WTC11 (cell line): ENCODE measurements at regions not wholly inside any gene's neighbourhood (a gene's known extent, or its start where the extent isn't known, plus 50 kb on each side); places are given as distances from the start of the nearest gene placed in this dataset.

Experiments used
- ATAC-seq: fragments of 200-7000 bp; cut with Tn5 transposase; 2 replicates; pipeline ENCODE4 v1.10.0; 2021; ENCODE audit warnings: mild to moderate bottlenecking, moderate library complexity
- CTCF ChIA-PET: fragments of 300-600 bp; sonication (Branson Sonifier 250); formaldehyde crosslinking; loops from one replicate; lab custom pipeline; 2021; ENCODE audit warnings: antibody characterized with exemption; lab: Charles Lee
- POLR2A ChIA-PET: fragments of 350-600 bp; sonication (Branson Sonifier 250); formaldehyde crosslinking; loops from one replicate; lab custom pipeline; 2021; ENCODE audit warnings: antibody characterized with exemption; lab: Charles Lee
- DNase-seq: peaks from one replicate; pipeline ENCODE4 v3.0.0; 2021; ENCODE audit warnings: low spot score
- H3K27ac Mint-ChIP-seq: 2 replicates; pipeline ENCODE4 v1.8.0; 2021; ENCODE audit warnings: mixed read lengths
- H3K27me3 Mint-ChIP-seq: 2 replicates; pipeline ENCODE4 v1.8.0; 2021; ENCODE audit warnings: low read depth, mild to moderate bottlenecking, moderate library complexity, mixed read lengths
- H3K36me3 Mint-ChIP-seq: 2 replicates; pipeline ENCODE4 v1.8.0; 2021; ENCODE audit warnings: mixed read lengths
- H3K4me1 Mint-ChIP-seq: 2 replicates; pipeline ENCODE4 v1.8.0; 2022; ENCODE audit warnings: mixed read lengths
- H3K4me3 Mint-ChIP-seq: 2 replicates; pipeline ENCODE4 v1.8.0; 2021; ENCODE audit warnings: mild to moderate bottlenecking, moderate library complexity, mixed read lengths
- H3K9me3 Mint-ChIP-seq: 2 replicates; pipeline ENCODE4 v1.8.0; 2021; ENCODE audit warnings: mixed read lengths
- AR ChIP-seq: fragments of 250-450 bp; sonication (Bioruptor Pico); IDR thresholded peaks from 2 replicates; pipeline ENCODE4 v1.9.0; 2021; ENCODE audit warnings: mild to moderate bottlenecking
- ATF1 ChIP-seq: sonication (generic); formaldehyde crosslinking; IDR thresholded peaks from 2 replicates; pipeline ENCODE4 v1.8.1; 2023; ENCODE audit warnings: mild to moderate bottlenecking, moderate library complexity, missing genetic modification reagents
- CBFB ChIP-seq: sonication (generic); formaldehyde crosslinking; IDR thresholded peaks from 2 replicates; pipeline ENCODE4 v1.8.1; 2022; ENCODE audit warnings: mild to moderate bottlenecking, low read depth, missing genetic modification reagents
- CREM ChIP-seq: sonication (generic); formaldehyde crosslinking; IDR thresholded peaks from 2 replicates; pipeline ENCODE4 v1.8.1; 2022; ENCODE audit warnings: mild to moderate bottlenecking, missing genetic modification reagents, moderate library complexity
- ETV6 ChIP-seq: sonication (generic); formaldehyde crosslinking; IDR thresholded peaks from 2 replicates; pipeline ENCODE4 v1.8.1; 2022; ENCODE audit warnings: mild to moderate bottlenecking, missing genetic modification reagents
- HMGA2 ChIP-seq: fragments of 250-450 bp; sonication (Bioruptor Pico); IDR thresholded peaks from 2 replicates; pipeline ENCODE4 v1.4.0; 2021; ENCODE audit warnings: mild to moderate bottlenecking, moderate library complexity
- MXD4 ChIP-seq: fragments of 250-450 bp; sonication (Bioruptor Pico); IDR thresholded peaks from 2 replicates; pipeline ENCODE4 v1.8.0; 2021; ENCODE audit warnings: mild to moderate bottlenecking, moderate library complexity, borderline replicate concordance
- NFATC4 ChIP-seq: fragments of 250-450 bp; sonication (Bioruptor Pico); IDR thresholded peaks from 2 replicates; pipeline ENCODE4 v1.9.0; 2021; ENCODE audit warnings: mild to moderate bottlenecking
- NR1H2 ChIP-seq: sonication (generic); formaldehyde crosslinking; IDR thresholded peaks from 2 replicates; pipeline ENCODE4 v1.9.0; 2021; ENCODE audit warnings: mild to moderate bottlenecking, moderate library complexity, missing genetic modification reagents
- OVOL2 ChIP-seq: fragments of 250-450 bp; sonication (Bioruptor Pico); IDR thresholded peaks from 2 replicates; pipeline ENCODE4 v1.9.0; 2021; ENCODE audit warnings: mild to moderate bottlenecking, borderline replicate concordance
- RORB ChIP-seq: fragments of 250-450 bp; sonication (Bioruptor Pico); IDR thresholded peaks from 2 replicates; pipeline ENCODE4 v1.9.0; 2021; ENCODE audit warnings: mild to moderate bottlenecking
- TEAD4 ChIP-seq: sonication (generic); formaldehyde crosslinking; IDR thresholded peaks from 2 replicates; pipeline ENCODE4 v1.8.0; 2022; ENCODE audit warnings: mild to moderate bottlenecking, missing genetic modification reagents
- ZBTB43 ChIP-seq: sonication (generic); formaldehyde crosslinking; IDR thresholded peaks from 2 replicates; pipeline ENCODE4 v1.8.1; 2023; ENCODE audit warnings: mild to moderate bottlenecking, missing genetic modification reagents
- ZNF121 ChIP-seq: sonication (generic); formaldehyde crosslinking; IDR thresholded peaks from 2 replicates; pipeline ENCODE4 v1.8.0; 2023; ENCODE audit warnings: missing genetic modification reagents
- ZNF138 ChIP-seq: sonication (generic); formaldehyde crosslinking; conservative IDR thresholded peaks from 2 replicates; pipeline ENCODE4 v1.8.1; 2022; ENCODE audit warnings: mild to moderate bottlenecking, moderate library complexity, missing genetic modification reagents
- ZNF263 ChIP-seq: sonication (generic); formaldehyde crosslinking; IDR thresholded peaks from 2 replicates; pipeline ENCODE4 v1.8.1; 2022; ENCODE audit warnings: low read depth, mild to moderate bottlenecking, moderate library complexity, missing genetic modification reagents
- ZNF317 ChIP-seq: sonication (generic); formaldehyde crosslinking; IDR thresholded peaks from 2 replicates; pipeline ENCODE4 v1.8.1; 2023; ENCODE audit warnings: low read depth, mild to moderate bottlenecking, moderate library complexity, missing genetic modification reagents, borderline replicate concordance
- ZNF671 ChIP-seq: fragments of 250-450 bp; sonication (Bioruptor Pico); IDR thresholded peaks from 2 replicates; pipeline ENCODE4 v1.8.0; 2021; ENCODE audit warnings: mild to moderate bottlenecking
- TF ChIP-seq, protein P1 (sequence below): sonication (generic); formaldehyde crosslinking; IDR thresholded peaks from 2 replicates; pipeline ENCODE4 v1.8.1; 2023; ENCODE audit warnings: mild to moderate bottlenecking, missing genetic modification reagents, moderate library complexity
- TF ChIP-seq, protein P2 (sequence below): fragments of 250-450 bp; sonication (Bioruptor Pico); IDR thresholded peaks from 2 replicates; pipeline ENCODE4 v1.9.0; 2021; ENCODE audit warnings: mild to moderate bottlenecking, borderline replicate concordance

DNA sequence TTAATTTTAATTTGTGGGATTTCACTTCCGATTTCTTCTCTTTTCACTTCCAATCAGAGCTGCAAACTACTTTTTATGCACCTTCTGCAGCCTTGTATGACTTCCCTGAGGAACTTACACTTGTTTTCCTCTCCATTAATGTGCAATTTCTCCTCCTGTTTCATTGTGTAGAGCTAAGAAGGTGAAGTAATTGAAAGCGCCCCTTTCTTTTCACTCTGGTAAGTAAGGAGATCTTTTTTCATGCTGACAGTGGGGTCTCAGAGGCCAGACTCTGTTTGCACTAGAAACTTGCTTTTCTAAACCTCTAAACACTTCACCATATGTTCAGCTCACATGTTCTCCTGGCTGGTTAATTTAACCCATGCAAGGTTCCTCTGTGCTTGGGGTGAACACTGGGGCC lies 117.0 kb downstream of the FANCF start (continued):
- TF ChIP-seq AR (no peak), ZNF263 (CRISPR knock-in tag) (no peak)

GRCh38 chr11:22497474-22497873 lies 128.1 kb downstream of the FANCF start:
- no peak for ATAC-seq
- no peaks in the 10 kb centered on the region for H3K27me3 Mint-ChIP-seq
- ChIA-PET POLR2A (no interaction called here), CTCF (no interaction called here)
- no peak overlapping the region for H3K27ac Mint-ChIP-seq
- DNase-seq: no peak
- H3K9me3 Mint-ChIP-seq: no peaks in the 10 kb centered on the region
- TF ChIP-seq, protein P1, sequence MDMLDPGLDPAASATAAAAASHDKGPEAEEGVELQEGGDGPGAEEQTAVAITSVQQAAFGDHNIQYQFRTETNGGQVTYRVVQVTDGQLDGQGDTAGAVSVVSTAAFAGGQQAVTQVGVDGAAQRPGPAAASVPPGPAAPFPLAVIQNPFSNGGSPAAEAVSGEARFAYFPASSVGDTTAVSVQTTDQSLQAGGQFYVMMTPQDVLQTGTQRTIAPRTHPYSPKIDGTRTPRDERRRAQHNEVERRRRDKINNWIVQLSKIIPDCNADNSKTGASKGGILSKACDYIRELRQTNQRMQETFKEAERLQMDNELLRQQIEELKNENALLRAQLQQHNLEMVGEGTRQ: no peak
- TF ChIP-seq ATF1 (no peak), ETV6 (no peak), ZNF317 (CRISPR knock-in tag) (no peak), MXD4 (CRISPR knock-in tag) (no peak), ZBTB43 (no peak), OVOL2 (no peak), TEAD4 (CRISPR knock-in tag) (no peak), NFATC4 (CRISPR knock-in tag) (no peak), ZNF138 (CRISPR knock-in tag) (no peak), RORB (CRISPR knock-in tag) (no peak), ZNF671 (CRISPR knock-in tag) (no peak), NR1H2 (CRISPR knock-in tag) (no peak), HMGA2 (CRISPR knock-in tag) (no peak), ZNF121 (no peak), CBFB (CRISPR knock-in tag) (no peak), CREM (no peak)
- TF ChIP-seq, protein P2, sequence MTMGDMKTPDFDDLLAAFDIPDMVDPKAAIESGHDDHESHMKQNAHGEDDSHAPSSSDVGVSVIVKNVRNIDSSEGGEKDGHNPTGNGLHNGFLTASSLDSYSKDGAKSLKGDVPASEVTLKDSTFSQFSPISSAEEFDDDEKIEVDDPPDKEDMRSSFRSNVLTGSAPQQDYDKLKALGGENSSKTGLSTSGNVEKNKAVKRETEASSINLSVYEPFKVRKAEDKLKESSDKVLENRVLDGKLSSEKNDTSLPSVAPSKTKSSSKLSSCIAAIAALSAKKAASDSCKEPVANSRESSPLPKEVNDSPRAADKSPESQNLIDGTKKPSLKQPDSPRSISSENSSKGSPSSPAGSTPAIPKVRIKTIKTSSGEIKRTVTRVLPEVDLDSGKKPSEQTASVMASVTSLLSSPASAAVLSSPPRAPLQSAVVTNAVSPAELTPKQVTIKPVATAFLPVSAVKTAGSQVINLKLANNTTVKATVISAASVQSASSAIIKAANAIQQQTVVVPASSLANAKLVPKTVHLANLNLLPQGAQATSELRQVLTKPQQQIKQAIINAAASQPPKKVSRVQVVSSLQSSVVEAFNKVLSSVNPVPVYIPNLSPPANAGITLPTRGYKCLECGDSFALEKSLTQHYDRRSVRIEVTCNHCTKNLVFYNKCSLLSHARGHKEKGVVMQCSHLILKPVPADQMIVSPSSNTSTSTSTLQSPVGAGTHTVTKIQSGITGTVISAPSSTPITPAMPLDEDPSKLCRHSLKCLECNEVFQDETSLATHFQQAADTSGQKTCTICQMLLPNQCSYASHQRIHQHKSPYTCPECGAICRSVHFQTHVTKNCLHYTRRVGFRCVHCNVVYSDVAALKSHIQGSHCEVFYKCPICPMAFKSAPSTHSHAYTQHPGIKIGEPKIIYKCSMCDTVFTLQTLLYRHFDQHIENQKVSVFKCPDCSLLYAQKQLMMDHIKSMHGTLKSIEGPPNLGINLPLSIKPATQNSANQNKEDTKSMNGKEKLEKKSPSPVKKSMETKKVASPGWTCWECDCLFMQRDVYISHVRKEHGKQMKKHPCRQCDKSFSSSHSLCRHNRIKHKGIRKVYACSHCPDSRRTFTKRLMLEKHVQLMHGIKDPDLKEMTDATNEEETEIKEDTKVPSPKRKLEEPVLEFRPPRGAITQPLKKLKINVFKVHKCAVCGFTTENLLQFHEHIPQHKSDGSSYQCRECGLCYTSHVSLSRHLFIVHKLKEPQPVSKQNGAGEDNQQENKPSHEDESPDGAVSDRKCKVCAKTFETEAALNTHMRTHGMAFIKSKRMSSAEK (CRISPR knock-in tag): no peak
- H3K4me1 Mint-ChIP-seq: no peaks in the 10 kb centered on the region
- H3K36me3 Mint-ChIP-seq: no peaks in the 10 kb centered on the region
- H3K4me3 Mint-ChIP-seq: no peak overlapping the region
